Mesothelial cell of epicardium (in vitro differentiated cells): ENCODE measurements at regions not wholly inside any gene's neighbourhood (a gene's known extent, or its start where the extent isn't known, plus 50 kb on each side); places are given as distances from the start of the nearest gene placed in this dataset.

ENCODE experiments used
- DNase-seq, 2 experiments: peaks; one replicate each; pipeline ENCODE4 v3.0.0; 2021; ENCODE audit warnings: low spot score in 2 of 2; ENCODE audit not compliant: unreplicated experiment in 2 of 2
- H3K27ac Mint-ChIP-seq: 2 replicates; pipeline ENCODE4 v1.8.0; 2021; ENCODE audit warnings: mixed read lengths
- H3K27me3 Mint-ChIP-seq: 2 replicates; pipeline ENCODE4 v1.8.0; 2021; ENCODE audit warnings: low read depth, mixed read lengths
- H3K36me3 Mint-ChIP-seq: 2 replicates; pipeline ENCODE4 v1.8.0; 2021; ENCODE audit warnings: mixed read lengths
- H3K4me1 Mint-ChIP-seq: 2 replicates; pipeline ENCODE4 v1.8.0; 2021; ENCODE audit warnings: mixed read lengths
- H3K4me3 Mint-ChIP-seq: 2 replicates; pipeline ENCODE4 v1.8.0; 2021; ENCODE audit warnings: mild to moderate bottlenecking, moderate library complexity, mixed read lengths
- H3K9me3 Mint-ChIP-seq: 2 replicates; pipeline ENCODE4 v1.8.0; 2021; ENCODE audit warnings: mixed read lengths
- CTCF ChIP-seq: fragments of 200-600 bp; sonication (generic); IDR thresholded peaks from one replicate; pipeline ENCODE4 v1.5.0; 2021; ENCODE audit warnings: antibody characterized with exemption; ENCODE audit not compliant: unreplicated experiment

- Mint-ChIP-seq H3K36me3 (no peaks in the 10 kb centered on the region), H3K27ac (no peak overlapping the region), H3K27me3 (peaks cover 71% of the 10 kb centered on the region), H3K9me3 (no peaks in the 10 kb centered on the region), H3K4me1 (no peaks in the 10 kb centered on the region), H3K4me3 (no peak overlapping the region)
- DNase-seq: peak; percentile 46 to 78
- TF ChIP-seq CTCF: peak; percentile 87
Measured at GRCh38 chr12:13864081-13864673, 117.2 kb downstream of the GRIN2B start.

- Mint-ChIP-seq H3K4me3 (no peak overlapping the region), H3K27me3 (peaks cover 65% of the 10 kb centered on the region), H3K9me3 (no peaks in the 10 kb centered on the region), H3K27ac (no peak overlapping the region), H3K4me1 (no peaks in the 10 kb centered on the region), H3K36me3 (no peaks in the 10 kb centered on the region)
- TF ChIP-seq CTCF: no peak
- DNase-seq: no peak
Measured at GRCh38 chr12:13857750-13858149, 123.7 kb downstream of the GRIN2B start.

- no peak for DNase-seq
- Mint-ChIP-seq H3K9me3 (no peaks in the 10 kb centered on the region), H3K4me3 (no peak overlapping the region), H3K36me3 (no peaks in the 10 kb centered on the region), H3K4me1 (no peaks in the 10 kb centered on the region), H3K27ac (no peak overlapping the region), H3K27me3 (peaks cover 55% of the 10 kb centered on the region)
- no peak for TF ChIP-seq CTCF
Measured at GRCh38 chr12:13853471-13853870, 127.9 kb downstream of the GRIN2B start.

- H3K27ac Mint-ChIP-seq: no peak overlapping the region
- peaks cover 53% of the 10 kb centered on the region for H3K27me3 Mint-ChIP-seq
- DNase-seq: no peak
- H3K36me3 Mint-ChIP-seq: no peaks in the 10 kb centered on the region
- no peaks in the 10 kb centered on the region for H3K4me1 Mint-ChIP-seq
- no peak for TF ChIP-seq CTCF
- H3K9me3 Mint-ChIP-seq: no peaks in the 10 kb centered on the region
- no peak overlapping the region for H3K4me3 Mint-ChIP-seq
Measured at GRCh38 chr12:13851828-13852227, 129.6 kb downstream of the GRIN2B start.

- no peaks in the 10 kb centered on the region for H3K9me3 Mint-ChIP-seq
- no peak overlapping the region for H3K27ac Mint-ChIP-seq
- DNase-seq: no peak
- no peak overlapping the region for H3K4me3 Mint-ChIP-seq
- no peaks in the 10 kb centered on the region for H3K36me3 Mint-ChIP-seq
- peaks cover 51% of the 10 kb centered on the region for H3K27me3 Mint-ChIP-seq
- no peak for TF ChIP-seq CTCF
- H3K4me1 Mint-ChIP-seq: no peaks in the 10 kb centered on the region
Measured at GRCh38 chr12:13849456-13849855, 131.9 kb downstream of the GRIN2B start.

- no peak for TF ChIP-seq CTCF
- H3K9me3 Mint-ChIP-seq: no peaks in the 10 kb centered on the region
- H3K4me3 Mint-ChIP-seq: no peak overlapping the region
- H3K27me3 Mint-ChIP-seq: peaks cover 30% of the 10 kb centered on the region
- no peaks in the 10 kb centered on the region for H3K36me3 Mint-ChIP-seq
- no peaks in the 10 kb centered on the region for H3K4me1 Mint-ChIP-seq
- no peak overlapping the region for H3K27ac Mint-ChIP-seq
- no peak for DNase-seq
Measured at GRCh38 chr12:13843841-13844240, 137.6 kb downstream of the GRIN2B start.
